ENCODE measurements at regions not wholly inside any gene's neighbourhood (a gene's known extent, or its start where the extent isn't known, plus 50 kb on each side); places are given as distances from the start of the nearest gene placed in this dataset.

DNA sequence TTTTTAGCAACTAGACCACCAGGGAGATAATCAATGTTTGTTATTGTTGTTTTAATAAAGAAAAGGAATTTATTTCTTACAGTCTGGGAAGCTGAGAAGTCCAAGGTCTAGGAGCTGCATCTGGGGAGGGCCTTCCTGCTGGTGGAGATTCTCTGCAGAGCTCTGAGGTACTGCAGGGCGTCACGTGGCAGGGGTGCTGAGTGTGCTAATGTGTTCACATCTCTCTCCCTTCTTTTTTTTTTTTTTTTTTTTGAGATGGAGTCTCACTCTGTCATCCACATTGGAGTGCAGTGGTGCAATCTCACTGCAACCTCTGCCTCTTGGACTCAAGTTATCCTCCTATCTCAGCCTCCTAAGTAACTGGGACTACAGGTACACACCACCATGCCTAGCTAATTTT, 150.9 kb upstream of the TRIM24 start:
- FAIRE-seq (no peak), ATAC-seq (no peak), DNase-seq (ENCODE audit: low read depth in 1 of 2, low spot score in 1 of 2) (no peak)
- no peak overlapping the region for H3K27ac ChIP-seq
- ChIA-PET POLR2A (no interaction called here), CTCF (interaction anchor here (0.6 kb wide), 1 partner anchor 87 kb away, joined by 3 read pairs; no protein-coding TSS in a partner anchor)
- TF ChIP-seq NFE2L2 (conservative IDR thresholded peaks at IDR 0.05; ENCODE audit: low read length), result no peak
- no peak for TF ChIP-seq EP300 (IDR thresholded peaks at IDR 0.05)
- TF ChIP-seq, protein P1, sequence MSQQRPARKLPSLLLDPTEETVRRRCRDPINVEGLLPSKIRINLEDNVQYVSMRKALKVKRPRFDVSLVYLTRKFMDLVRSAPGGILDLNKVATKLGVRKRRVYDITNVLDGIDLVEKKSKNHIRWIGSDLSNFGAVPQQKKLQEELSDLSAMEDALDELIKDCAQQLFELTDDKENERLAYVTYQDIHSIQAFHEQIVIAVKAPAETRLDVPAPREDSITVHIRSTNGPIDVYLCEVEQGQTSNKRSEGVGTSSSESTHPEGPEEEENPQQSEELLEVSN (IDR thresholded peaks at IDR 0.05; ENCODE audit: borderline replicate concordance, low read depth), result no peak
- no peak for TF ChIP-seq FOSB (CRISPR knock-in tag; IDR thresholded peaks at IDR 0.05)
- TF ChIP-seq HES2 (IDR thresholded peaks at IDR 0.05), result no peak
- TF ChIP-seq ZFP36 (IDR thresholded peaks at IDR 0.05; ENCODE audit: borderline replicate concordance, partially characterized antibody), result no peak
- TF ChIP-seq RNF2 (IDR thresholded peaks at IDR 0.05; ENCODE audit: borderline replicate concordance, low read depth), result no peak
- no peak for TF ChIP-seq EHF (CRISPR knock-in tag; IDR thresholded peaks at IDR 0.05)
- no peak for TF ChIP-seq NR3C1 (IDR thresholded peaks at IDR 0.05)
- TF ChIP-seq SREBF2 (IDR thresholded peaks at IDR 0.05), result no peak
- no peak for TF ChIP-seq POLR2A (IDR thresholded peaks at IDR 0.05; ENCODE audit: low read length)
- no peaks in the 10 kb centered on the region for H3K9me3 ChIP-seq
- no peak overlapping the region for H3K4me3 ChIP-seq
- 25% methylated on average over 2 of the region's 2 CpGs for WGBS (ENCODE audit: missing lambda C conversion rate)
- H3K4me2 ChIP-seq, result no peak overlapping the region
- no peaks in the 10 kb centered on the region for H3K4me1 ChIP-seq

- peak overlapping the region; percentile 14 to 70; a peak in 1 of 6 replicates for H3K27ac ChIP-seq
- no peak for ATAC-seq
- H3K4me2 ChIP-seq, result peak overlapping the region; percentile 3; the same call in 1 of the 3 replicates
- TF ChIP-seq HDAC2 (IDR thresholded peaks at IDR 0.05) (no peak), HOXB5 (CRISPR knock-in tag; IDR thresholded peaks at IDR 0.05) (no peak), CBX8 (IDR thresholded peaks at IDR 0.05) (no peak), RFX5 (IDR thresholded peaks at IDR 0.05) (no peak), ATOH8 (CRISPR knock-in tag; IDR thresholded peaks at IDR 0.05; ENCODE audit: low read depth) (no peak), JUN (IDR thresholded peaks at IDR 0.05) (no peak), ESRRA (IDR thresholded peaks at IDR 0.05; ENCODE audit: borderline replicate concordance, low read length) (no peak), TFCP2L1 (CRISPR knock-in tag; IDR thresholded peaks at IDR 0.05) (no peak), FOSL2 (IDR thresholded peaks at IDR 0.05) (no peak), FOSL2 (CRISPR knock-in tag; IDR thresholded peaks at IDR 0.05) (no peak), ZSCAN20 (CRISPR knock-in tag; IDR thresholded peaks at IDR 0.05) (no peak), SREBF2 (IDR thresholded peaks at IDR 0.05) (no peak), CBX2 (IDR thresholded peaks at IDR 0.05; ENCODE audit: borderline replicate concordance, low read depth) (no peak), CEBPB (IDR thresholded peaks at IDR 0.05) (no peak), BCL3 (IDR thresholded peaks at IDR 0.05) (no peak), KDM5A (IDR thresholded peaks at IDR 0.05) (no peak)
- H3K4me1 ChIP-seq, result peaks cover 11% of the 10 kb centered on the region
- CTCF ChIA-PET, result no interaction called here
- no peak overlapping the region for H3K4me3 ChIP-seq
- peaks cover 3% of the 10 kb centered on the region; the same call in 2 of the 3 replicates for H3K9me3 ChIP-seq
- POLR2A ChIA-PET, result no interaction called here
- DNase-seq (ENCODE audit: low read depth in 1 of 2, low spot score in 1 of 2), result no peak
- no peak for FAIRE-seq
- 58% methylated on average over 2 of the region's 2 CpGs for WGBS (ENCODE audit: missing lambda C conversion rate)
Measured at GRCh38 chr7:138313829-138314178, 146.3 kb upstream of the TRIM24 start.
